K562 (cell line): ENCODE measurements at regions not wholly inside any gene's neighbourhood (a gene's known extent, or its start where the extent isn't known, plus 50 kb on each side); places are given as distances from the start of the nearest gene placed in this dataset.

Source experiments
- ATAC-seq: fragments of 200-7000 bp; cut with Tn5 transposase; 3 replicates; pipeline ENCODE4 v1.9.1; 2020; ENCODE audit warnings: moderate library complexity
- BruUV-seq: library from RNA; stranded (reverse); fragments of 400-500 nt; replicated peaks from 2 replicates; lab custom pipeline; 2021; lab: Mats Ljungman, UMichigan
- CTCF ChIA-PET: fragments of 300-600 bp; formaldehyde crosslinking; extraction: SDS; loops from one replicate; lab custom pipeline; 2021; ENCODE audit warnings: low intra/inter-chr PET ratio; lab: Yijun Ruan, JAX
- POLR2A ChIA-PET: fragments of 300-600, 350-650 bp; sonication (Branson Sonifier 250); formaldehyde crosslinking; extraction: SDS; loops from one replicate; lab custom pipeline; 2021; ENCODE audit warnings: antibody characterized with exemption, inconsistent platforms; lab: Yijun Ruan, JAX
- DNase-seq, 4 experiments: peaks; one replicate each; pipeline versions ENCODE4 v3.0.0 to v3.0.0-alpha.2; 2011 to 2018; ENCODE audit warnings: low spot score in 3 of 4, mixed read lengths in 3 of 4; ENCODE audit errors: extremely low read depth in 1 of 4
- FAIRE-seq: peaks from 2 replicates; lab custom pipeline; 2011; peaks lifted over from hg19 to GRCh38; lab: Jason Lieb, UNC
- H2AFZ ChIP-seq: 2 replicates; pipeline ENCODE4 v1.6.0; 2011; ENCODE audit warnings: low read depth, low read length, control low read depth, inconsistent platforms
- H3K27ac ChIP-seq: fragments of 200-600 bp; 3 replicates; pipeline ENCODE4 v1.8.0; 2011; ENCODE audit warnings: low read depth, mild to moderate bottlenecking, control low read depth, inconsistent platforms, low read length, moderate library complexity, mixed read lengths; ENCODE audit errors: extremely low read depth
- H3K27me3 ChIP-seq, 2 experiments: fragments of 300-600 bp in 1 of 2; 2 replicates in 1 of 2; 3 replicates in 1 of 2; pipeline versions ENCODE4 v1.6.0 to v1.8.0; 2011; ENCODE audit warnings: inconsistent platforms in 2 of 2, low read length in 2 of 2, mild to moderate bottlenecking in 1 of 2, mixed read lengths in 1 of 2, moderate library complexity in 1 of 2; ENCODE audit not compliant: control insufficient read depth in 2 of 2, insufficient read depth in 2 of 2
- H3K36me3 ChIP-seq: fragments of 300-600 bp; 3 replicates; pipeline ENCODE4 v1.8.0; 2011; ENCODE audit warnings: mild to moderate bottlenecking, low read length, inconsistent platforms; ENCODE audit not compliant: control insufficient read depth, insufficient read depth
- H3K4me1 ChIP-seq, 2 experiments: fragments of 200-600 bp in 1 of 2; replicated peaks in 1 of 2; 2 replicates in 1 of 2; 3 replicates in 1 of 2; pipeline versions ENCODE4 v1.5.1 to v1.8.0; 2011; ENCODE audit warnings: inconsistent platforms in 2 of 2, low read length in 2 of 2, mild to moderate bottlenecking in 1 of 2, mixed read lengths in 1 of 2, moderate library complexity in 1 of 2; ENCODE audit not compliant: control insufficient read depth in 2 of 2, insufficient read depth in 2 of 2
- H3K4me2 ChIP-seq: 2 replicates; pipeline ENCODE4 v1.6.1; 2011; ENCODE audit warnings: low read length, control low read depth, inconsistent platforms, mixed read lengths; ENCODE audit not compliant: insufficient read depth
- H3K4me3 ChIP-seq: fragments of 200-600 bp; sonication (generic), shearing (Covaris generic); 2 replicates; pipeline ENCODE4 v1.5.1; 2016; ENCODE audit warnings: control low read depth, inconsistent platforms
- H3K79me2 ChIP-seq: fragments of 200-600 bp; 3 replicates; pipeline ENCODE4 v1.8.0; 2011; ENCODE audit warnings: low read length, inconsistent platforms; ENCODE audit not compliant: control insufficient read depth, insufficient read depth
- H3K9ac ChIP-seq, 2 experiments: 2 replicates each; pipeline versions ENCODE4 v1.6.0 to v1.6.1; 2011; ENCODE audit warnings: low read depth in 2 of 2, low read length in 2 of 2, control low read depth in 1 of 2, inconsistent platforms in 1 of 2, mild to moderate bottlenecking in 1 of 2, mixed read lengths in 1 of 2; ENCODE audit not compliant: insufficient read depth in 1 of 2
- H3K9me1 ChIP-seq: one replicate; pipeline ENCODE4 v1.6.0; 2011; ENCODE audit warnings: inconsistent platforms, mild to moderate bottlenecking, low read length, moderate library complexity; ENCODE audit not compliant: control insufficient read depth, insufficient read depth
- H3K9me3 ChIP-seq: replicated peaks from 2 replicates; pipeline ENCODE4 v1.5.1; 2011; ENCODE audit warnings: low read depth, low read length, inconsistent platforms; ENCODE audit not compliant: control insufficient read depth, insufficient read depth
- H4K20me1 ChIP-seq: replicated peaks from 2 replicates; pipeline ENCODE4 v1.6.1; 2011; ENCODE audit warnings: low read length, inconsistent platforms, mixed read lengths; ENCODE audit not compliant: control insufficient read depth, insufficient read depth
- HNRNPUL1 ChIP-seq: fragments of 200-400 bp; formaldehyde crosslinking; IDR thresholded peaks from 2 replicates; pipeline ENCODE4 v1.6.1; 2017; ENCODE audit warnings: low read length
- KLF1 ChIP-seq: fragments of 450-650 bp; IDR thresholded peaks from 2 replicates; pipeline ENCODE4 v1.6.1; 2016; ENCODE audit warnings: missing genetic modification characterization, missing compliant biosample characterization
- PPARD ChIP-seq: fragments of 250-450 bp; sonication (Bioruptor Pico); IDR thresholded peaks from 2 replicates; pipeline ENCODE4 v1.8.0; 2022; ENCODE audit warnings: inconsistent platforms, mild to moderate bottlenecking, moderate library complexity
- RBM14 ChIP-seq: fragments of 200-400 bp; formaldehyde crosslinking; IDR thresholded peaks from 2 replicates; pipeline ENCODE4 v1.6.1; 2018; ENCODE audit warnings: low read depth, mild to moderate bottlenecking, low read length, moderate library complexity, borderline replicate concordance; ENCODE audit not compliant: insufficient read depth
- SRSF9 ChIP-seq: fragments of 200-400 bp; formaldehyde crosslinking; IDR thresholded peaks from 2 replicates; pipeline ENCODE4 v1.6.1; 2017; ENCODE audit warnings: low read depth, low read length, borderline replicate concordance
- TFAM ChIP-seq: fragments of 250-450 bp; sonication (Bioruptor Pico); conservative IDR thresholded peaks from 2 replicates; pipeline ENCODE4 v1.5.0; 2021; ENCODE audit warnings: mild to moderate bottlenecking, moderate library complexity
- TRIM24 ChIP-seq, 2 experiments: fragments of 450-650 bp; IDR thresholded peaks; 2 replicates each; pipeline ENCODE4 v1.6.1; 2016
- ZKSCAN3 ChIP-seq: fragments of 250-450 bp; sonication (Bioruptor Pico); IDR thresholded peaks from 2 replicates; pipeline ENCODE4 v1.4.0; 2020
- WGBS: fragments of 100-300 bp; shearing (Covaris generic); methylation state at CpG from one replicate; pipeline ENCODE4 v1.1.6; 2016; ENCODE audit warnings: low coverage, mixed read lengths; ENCODE audit not compliant: insufficient coverage; ENCODE audit errors: missing lambda C conversion rate; 5-methylcytosine and 5-hydroxymethylcytosine counted together
- in situ Hi-C: fragments of 300-500 bp; cut with MboI; formaldehyde crosslinking; loops from 4 replicates; pipeline ENCODE4 v1.15.0; 2018; ENCODE audit warnings: inconsistent platforms, mixed read lengths
- intact Hi-C: fragments of 100-400 bp; cut with micrococcal nuclease; formaldehyde crosslinking; loops from 2 replicates; pipeline ENCODE4 v1.14.2; 2022
- TF ChIP-seq, protein P1 (sequence below): sonication (generic); formaldehyde crosslinking; IDR thresholded peaks from 2 replicates; pipeline ENCODE4 v1.5.0; 2020; ENCODE audit warnings: missing genetic modification reagents
- TF ChIP-seq, protein P2 (sequence below): sonication (generic); formaldehyde crosslinking; IDR thresholded peaks from 2 replicates; pipeline ENCODE4 v1.8.0; 2023; ENCODE audit warnings: missing genetic modification reagents, mild to moderate bottlenecking, borderline replicate concordance
- TF ChIP-seq, protein P3 (sequence below), 2 experiments: fragments of 200-800 bp in 1 of 2; sonication (Bioruptor generic) in 1 of 2; sonication (generic) in 1 of 2; formaldehyde crosslinking in 1 of 2; IDR thresholded peaks in 1 of 2; conservative IDR thresholded peaks in 1 of 2; 2 replicates each; pipeline versions ENCODE4 v1.5.0 to v1.6.1; 2016 to 2020; ENCODE audit warnings: missing compliant biosample characterization in 1 of 2, missing genetic modification characterization in 1 of 2, missing genetic modification reagents in 1 of 2

DNA sequence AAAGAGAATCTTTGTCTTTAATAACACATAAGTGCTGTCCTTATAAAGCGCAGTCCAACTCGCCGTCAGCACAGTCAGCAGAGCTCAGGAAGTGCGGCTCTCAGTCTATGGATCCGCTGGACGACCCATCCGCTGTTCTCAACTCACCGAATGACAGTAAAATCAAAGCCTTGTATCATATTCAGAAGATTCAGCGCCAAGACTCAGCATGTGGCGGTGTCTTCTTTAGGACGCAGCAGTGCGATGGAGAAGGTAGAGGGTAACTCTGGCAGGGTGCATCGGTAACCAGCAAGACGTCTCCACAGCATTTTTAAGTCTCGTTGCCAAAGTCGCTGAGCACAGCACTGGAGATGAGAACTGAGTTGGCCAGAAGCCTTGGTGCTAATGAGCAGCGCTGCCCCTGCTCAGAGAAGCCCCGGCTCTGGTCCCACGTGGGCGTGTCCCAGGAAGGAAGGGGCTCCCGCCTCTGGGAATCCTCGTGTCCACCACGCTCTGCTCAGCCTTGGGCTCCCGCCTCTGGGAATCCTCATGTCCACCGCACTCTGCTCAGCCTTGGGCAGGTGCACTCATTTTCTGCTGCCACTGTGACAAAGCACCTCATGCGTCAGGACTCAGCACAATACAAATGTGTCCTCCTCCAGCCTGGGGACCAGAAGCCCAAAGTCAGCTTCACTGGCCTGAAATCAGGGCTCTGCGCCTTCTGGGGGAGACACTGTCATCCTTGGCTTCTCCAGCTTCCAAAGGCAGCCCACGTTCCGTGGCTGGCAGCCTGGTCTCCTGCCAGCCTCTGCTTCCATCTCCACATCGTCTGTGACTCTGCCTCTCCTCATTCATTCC, 238.0 kb upstream of the SALL3 start:
- DNase-seq: no peak
- in situ Hi-C loops (no loop called here), intact Hi-C loops (no loop called here)
- Histone ChIP-seq H3K4me2 (no peak overlapping the region), H3K79me2 (no peaks in the 10 kb centered on the region), H3K4me1 (no peaks in the 10 kb centered on the region), H3K9ac (no peak overlapping the region), H3K27me3 (peaks cover 0 to 27% of the 10 kb centered on the region in 2 experiments; a peak in 2 of 5 replicates), H4K20me1 (no peaks in the 10 kb centered on the region), H3K9me3 (no peaks in the 10 kb centered on the region), H3K27ac (no peak overlapping the region), H3K4me3 (no peak overlapping the region), H2AFZ (no peak overlapping the region), H3K9me1 (no peaks in the 10 kb centered on the region), H3K36me3 (no peaks in the 10 kb centered on the region)
- no peak for FAIRE-seq
- WGBS: 1% methylated on average over 21 of the region's 30 CpGs
- CTCF ChIA-PET: no interaction called here
- POLR2A ChIA-PET: no interaction called here
- no TSS peak for BruUV-seq
- no peak for ATAC-seq
- TF ChIP-seq ZKSCAN3 (no peak), HNRNPUL1 (no peak), SRSF9 (no peak), TFAM (no peak), TRIM24 (IDR thresholded peaks at IDR 0.05) (no peak), PPARD (no peak), RBM14 (no peak), KLF1 (tag) (no peak)
- TF ChIP-seq, protein P1, sequence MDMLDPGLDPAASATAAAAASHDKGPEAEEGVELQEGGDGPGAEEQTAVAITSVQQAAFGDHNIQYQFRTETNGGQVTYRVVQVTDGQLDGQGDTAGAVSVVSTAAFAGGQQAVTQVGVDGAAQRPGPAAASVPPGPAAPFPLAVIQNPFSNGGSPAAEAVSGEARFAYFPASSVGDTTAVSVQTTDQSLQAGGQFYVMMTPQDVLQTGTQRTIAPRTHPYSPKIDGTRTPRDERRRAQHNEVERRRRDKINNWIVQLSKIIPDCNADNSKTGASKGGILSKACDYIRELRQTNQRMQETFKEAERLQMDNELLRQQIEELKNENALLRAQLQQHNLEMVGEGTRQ (CRISPR knock-in tag): no peak
- TF ChIP-seq, protein P2, sequence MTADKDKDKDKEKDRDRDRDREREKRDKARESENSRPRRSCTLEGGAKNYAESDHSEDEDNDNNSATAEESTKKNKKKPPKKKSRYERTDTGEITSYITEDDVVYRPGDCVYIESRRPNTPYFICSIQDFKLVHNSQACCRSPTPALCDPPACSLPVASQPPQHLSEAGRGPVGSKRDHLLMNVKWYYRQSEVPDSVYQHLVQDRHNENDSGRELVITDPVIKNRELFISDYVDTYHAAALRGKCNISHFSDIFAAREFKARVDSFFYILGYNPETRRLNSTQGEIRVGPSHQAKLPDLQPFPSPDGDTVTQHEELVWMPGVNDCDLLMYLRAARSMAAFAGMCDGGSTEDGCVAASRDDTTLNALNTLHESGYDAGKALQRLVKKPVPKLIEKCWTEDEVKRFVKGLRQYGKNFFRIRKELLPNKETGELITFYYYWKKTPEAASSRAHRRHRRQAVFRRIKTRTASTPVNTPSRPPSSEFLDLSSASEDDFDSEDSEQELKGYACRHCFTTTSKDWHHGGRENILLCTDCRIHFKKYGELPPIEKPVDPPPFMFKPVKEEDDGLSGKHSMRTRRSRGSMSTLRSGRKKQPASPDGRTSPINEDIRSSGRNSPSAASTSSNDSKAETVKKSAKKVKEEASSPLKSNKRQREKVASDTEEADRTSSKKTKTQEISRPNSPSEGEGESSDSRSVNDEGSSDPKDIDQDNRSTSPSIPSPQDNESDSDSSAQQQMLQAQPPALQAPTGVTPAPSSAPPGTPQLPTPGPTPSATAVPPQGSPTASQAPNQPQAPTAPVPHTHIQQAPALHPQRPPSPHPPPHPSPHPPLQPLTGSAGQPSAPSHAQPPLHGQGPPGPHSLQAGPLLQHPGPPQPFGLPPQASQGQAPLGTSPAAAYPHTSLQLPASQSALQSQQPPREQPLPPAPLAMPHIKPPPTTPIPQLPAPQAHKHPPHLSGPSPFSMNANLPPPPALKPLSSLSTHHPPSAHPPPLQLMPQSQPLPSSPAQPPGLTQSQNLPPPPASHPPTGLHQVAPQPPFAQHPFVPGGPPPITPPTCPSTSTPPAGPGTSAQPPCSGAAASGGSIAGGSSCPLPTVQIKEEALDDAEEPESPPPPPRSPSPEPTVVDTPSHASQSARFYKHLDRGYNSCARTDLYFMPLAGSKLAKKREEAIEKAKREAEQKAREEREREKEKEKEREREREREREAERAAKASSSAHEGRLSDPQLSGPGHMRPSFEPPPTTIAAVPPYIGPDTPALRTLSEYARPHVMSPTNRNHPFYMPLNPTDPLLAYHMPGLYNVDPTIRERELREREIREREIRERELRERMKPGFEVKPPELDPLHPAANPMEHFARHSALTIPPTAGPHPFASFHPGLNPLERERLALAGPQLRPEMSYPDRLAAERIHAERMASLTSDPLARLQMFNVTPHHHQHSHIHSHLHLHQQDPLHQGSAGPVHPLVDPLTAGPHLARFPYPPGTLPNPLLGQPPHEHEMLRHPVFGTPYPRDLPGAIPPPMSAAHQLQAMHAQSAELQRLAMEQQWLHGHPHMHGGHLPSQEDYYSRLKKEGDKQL: no peak
- TF ChIP-seq, protein P3, sequence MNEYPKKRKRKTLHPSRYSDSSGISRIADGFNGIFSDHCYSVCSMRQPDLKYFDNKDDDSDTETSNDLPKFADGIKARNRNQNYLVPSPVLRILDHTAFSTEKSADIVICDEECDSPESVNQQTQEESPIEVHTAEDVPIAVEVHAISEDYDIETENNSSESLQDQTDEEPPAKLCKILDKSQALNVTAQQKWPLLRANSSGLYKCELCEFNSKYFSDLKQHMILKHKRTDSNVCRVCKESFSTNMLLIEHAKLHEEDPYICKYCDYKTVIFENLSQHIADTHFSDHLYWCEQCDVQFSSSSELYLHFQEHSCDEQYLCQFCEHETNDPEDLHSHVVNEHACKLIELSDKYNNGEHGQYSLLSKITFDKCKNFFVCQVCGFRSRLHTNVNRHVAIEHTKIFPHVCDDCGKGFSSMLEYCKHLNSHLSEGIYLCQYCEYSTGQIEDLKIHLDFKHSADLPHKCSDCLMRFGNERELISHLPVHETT (CRISPR knock-in tag; conservative IDR thresholded peaks at IDR 0.05 in 1 of 2, IDR thresholded peaks at IDR 0.05 in 1 of 2): no peak
